DMS 273 (cell line): ENCODE measurements at regions not wholly inside any gene's neighbourhood (a gene's known extent, or its start where the extent isn't known, plus 50 kb on each side); places are given as distances from the start of the nearest gene placed in this dataset.

Experiments used
- DNase-seq: peaks from one replicate; lab custom pipeline; 2025; ENCODE audit not compliant: unreplicated experiment; lab: John Stamatoyannopoulos, UW

DNA sequence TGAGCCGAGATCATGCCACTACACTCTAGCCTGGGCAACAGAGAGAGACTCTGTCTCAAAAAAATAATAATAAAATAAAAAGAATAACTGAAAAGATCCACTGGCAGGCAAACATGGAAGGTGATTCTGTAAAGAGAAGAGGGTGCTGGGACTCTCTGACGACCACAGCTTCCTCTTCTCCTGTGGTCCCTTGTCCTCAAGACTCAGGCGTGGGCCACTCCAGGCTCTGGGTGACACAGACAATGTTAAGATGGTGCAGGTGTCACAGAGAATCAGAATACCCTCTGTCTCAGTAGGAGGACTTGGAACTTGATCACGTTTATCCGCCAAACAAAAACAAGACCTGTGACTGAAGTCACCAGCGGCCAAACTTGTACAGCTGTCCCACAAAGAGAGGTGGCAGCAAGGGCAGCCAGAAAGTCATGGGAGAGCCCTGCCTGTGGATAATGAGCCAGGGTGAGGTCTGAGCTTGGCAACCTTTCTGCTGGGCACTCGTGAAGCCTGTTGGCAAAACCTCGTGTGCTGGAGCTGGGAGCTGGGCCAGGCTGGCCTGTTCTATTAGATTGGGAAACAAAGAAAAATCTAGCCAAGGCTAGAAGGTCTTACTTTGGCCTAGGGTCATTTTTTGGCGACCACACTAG lies 76.4 kb upstream of the ITGA6 start:
- DNase-seq, result no peak

DNA sequence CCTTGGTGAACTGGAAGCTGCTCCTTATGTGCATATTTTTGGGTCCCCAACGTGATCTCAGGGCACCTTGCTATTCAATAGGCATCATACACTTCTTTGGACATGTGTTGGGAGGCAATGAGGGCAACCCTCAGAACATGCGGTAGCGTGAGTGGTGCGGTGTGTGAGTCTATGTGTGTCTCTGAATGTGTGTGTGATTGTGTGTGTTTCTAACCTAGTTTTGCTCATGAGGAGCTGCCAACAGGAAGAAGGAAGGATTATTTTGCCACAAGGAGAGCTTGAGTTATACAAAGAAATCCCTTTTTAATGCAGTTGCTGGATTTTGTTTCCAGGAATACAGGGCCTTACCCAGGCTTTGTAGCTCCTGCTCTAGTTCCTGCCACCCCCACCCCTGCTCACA lies 75.8 kb upstream of the ITGA6 start:
- DNase-seq, result no peak

DNA sequence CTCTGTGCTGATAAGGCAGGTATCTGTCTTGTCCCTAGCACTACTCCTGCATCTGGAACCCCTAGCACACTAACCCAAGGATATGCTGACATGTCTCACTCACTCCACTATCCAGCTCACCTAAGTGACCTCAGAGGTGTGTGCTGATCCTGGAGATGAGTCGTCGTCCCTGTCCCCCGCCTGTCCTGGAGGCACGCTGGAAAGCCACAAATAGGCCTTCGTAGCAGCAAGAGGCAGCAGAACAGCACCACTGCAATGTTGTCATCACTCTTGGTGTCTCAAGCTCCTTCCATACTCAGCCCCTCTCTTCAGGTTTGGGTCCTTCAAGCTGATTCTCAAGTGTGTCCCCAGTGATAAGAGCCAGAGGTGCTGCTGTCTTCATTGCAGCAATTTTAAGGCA lies 73.0 kb upstream of the ITGA6 start:
- DNase-seq, result no peak

DNA sequence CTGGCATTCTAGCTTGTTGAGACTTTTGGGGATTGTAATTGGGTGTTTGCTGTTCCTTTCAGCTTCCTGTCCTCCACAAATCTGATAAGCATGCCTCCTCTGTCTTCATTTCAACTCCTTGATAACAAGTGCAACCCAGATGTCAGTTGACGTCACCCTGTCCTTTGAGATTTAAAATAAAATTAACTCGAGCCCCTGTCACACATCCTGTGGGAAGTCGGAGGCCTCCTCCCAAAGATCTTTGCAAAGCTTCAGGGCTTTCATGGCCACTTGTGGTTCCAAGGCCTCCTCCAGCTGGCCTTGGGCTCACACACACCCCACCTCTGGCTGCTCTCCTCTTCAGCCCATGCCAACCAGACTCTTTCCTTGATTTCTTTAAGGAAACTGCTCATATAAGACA lies 69.9 kb upstream of the ITGA6 start:
- no peak for DNase-seq

GRCh38 chr2:172358691-172359556 lies 68.5 kb upstream of the ITGA6 start:
- DNase-seq, result no peak

GRCh38 chr2:172361360-172361759 lies 66.0 kb upstream of the ITGA6 start:
- no peak for DNase-seq

- DNase-seq, result no peak
Observed at GRCh38 chr2:172361840-172362239, 65.5 kb upstream of the ITGA6 start.

- no peak for DNase-seq
Observed at GRCh38 chr2:172364261-172364660, 63.1 kb upstream of the ITGA6 start.

GRCh38 chr2:172366596-172367150 lies 60.7 kb upstream of the ITGA6 start:
- no peak for DNase-seq

DNA sequence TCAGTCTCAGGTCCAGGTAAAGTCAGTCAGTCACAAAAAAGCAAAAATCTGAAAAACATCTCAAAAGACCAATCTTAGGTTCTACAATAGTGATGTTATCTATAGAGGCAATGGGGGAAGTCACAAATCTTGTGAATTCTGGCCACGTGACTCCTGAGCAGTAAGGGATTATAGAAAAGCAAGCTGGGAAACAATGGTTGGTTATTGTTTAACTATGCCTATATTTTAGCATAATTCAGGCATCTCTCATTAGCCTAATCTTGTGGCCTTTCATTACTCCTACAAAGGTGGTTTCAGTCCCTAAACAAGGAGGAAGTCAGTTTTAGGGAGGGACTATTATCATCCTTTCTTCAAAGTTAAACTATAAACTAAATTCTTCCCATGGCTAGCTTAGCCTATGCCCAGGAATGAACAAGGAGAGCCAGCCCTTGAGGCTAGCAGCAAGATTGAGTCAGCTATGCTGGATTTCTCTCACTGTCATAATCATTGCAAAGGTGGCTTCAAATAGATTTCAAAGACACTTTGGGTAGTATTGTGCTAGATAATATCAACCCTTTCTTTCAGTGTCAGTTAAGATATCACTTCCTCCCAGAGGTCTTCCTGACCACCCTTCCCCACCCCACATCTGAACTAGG lies 56.4 kb upstream of the ITGA6 start:
- no peak for DNase-seq

- DNase-seq, result no peak
Observed at GRCh38 chr2:172372436-172372835, 55.0 kb upstream of the ITGA6 start.

GRCh38 chr2:172373076-172373475 lies 54.3 kb upstream of the ITGA6 start:
- no peak for DNase-seq

DNA sequence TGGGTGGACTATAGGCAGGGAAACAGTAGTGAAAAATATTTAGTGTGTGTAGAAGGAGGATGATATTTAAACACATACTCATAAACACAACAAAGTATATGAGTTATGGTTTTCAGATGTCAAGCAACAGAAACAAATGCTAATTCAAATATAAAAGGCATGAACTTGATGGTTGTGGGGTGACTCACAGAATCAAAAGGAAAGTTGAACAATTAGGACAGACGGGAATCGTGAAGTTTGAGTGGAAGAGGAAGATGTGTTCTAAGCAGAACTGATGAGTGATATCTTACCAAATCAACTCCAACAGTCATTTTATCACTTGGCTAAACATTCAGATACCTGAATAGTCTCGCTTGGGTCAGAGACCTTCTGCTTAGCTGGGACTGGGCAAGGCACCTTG lies 53.6 kb upstream of the ITGA6 start:
- DNase-seq, result no peak

DNA sequence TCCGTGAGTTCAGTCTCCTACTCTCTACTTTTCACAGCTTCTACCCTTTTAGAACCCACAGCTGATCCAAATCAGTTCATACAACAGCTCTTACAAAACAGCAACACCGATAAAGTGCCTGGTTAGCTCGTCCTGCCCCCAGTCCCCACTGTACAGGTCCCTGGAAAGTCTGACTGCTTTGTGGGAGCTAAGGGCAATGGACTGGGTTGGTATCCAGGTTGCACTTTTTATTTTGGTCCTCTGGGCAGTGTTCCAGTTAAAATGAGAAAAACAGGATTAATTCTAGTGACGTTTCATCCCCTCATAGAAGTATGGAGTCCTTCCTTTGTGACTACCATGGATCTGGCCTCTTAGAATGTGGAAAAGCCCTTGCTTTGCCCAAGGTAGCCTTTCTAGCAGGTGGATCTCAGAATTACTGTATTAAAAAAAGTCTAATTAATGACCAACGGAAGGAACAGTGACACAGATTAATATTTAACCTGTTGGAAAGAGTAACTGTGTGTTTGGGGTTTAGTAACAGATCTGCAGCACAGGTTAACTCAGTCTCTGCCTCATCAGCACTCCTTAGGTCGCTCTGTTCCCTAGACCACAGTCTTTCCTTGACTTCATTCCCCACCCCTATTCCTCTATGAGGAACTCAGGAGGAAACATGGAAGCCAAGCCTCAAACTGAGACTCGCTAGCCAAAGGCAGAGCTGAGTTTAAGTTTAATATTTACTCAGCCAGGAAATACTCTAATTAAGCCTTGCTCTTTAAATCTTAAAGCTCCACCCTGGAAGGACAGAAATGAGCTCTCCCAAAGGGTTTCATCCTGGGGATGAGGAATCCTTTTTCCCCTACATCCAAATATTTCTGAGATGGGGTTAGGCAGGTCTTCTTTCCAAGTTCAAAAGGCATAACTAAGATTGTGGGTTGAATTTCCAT lies 52.8 kb upstream of the ITGA6 start:
- DNase-seq, result no peak

- no peak for DNase-seq
Observed at GRCh38 chr2:172375251-172375650, 52.1 kb upstream of the ITGA6 start.

- DNase-seq, result no peak
Observed at GRCh38 chr2:172376016-172376415, 51.4 kb upstream of the ITGA6 start.

- peak; percentile 32 for DNase-seq
Observed at GRCh38 chr2:172376505-172377125, 50.8 kb upstream of the ITGA6 start.

GRCh38 chr2:172377408-172377807 lies 50.0 kb upstream of the ITGA6 start:
- DNase-seq, result no peak
